Thyroid gland (tissue), 4 donors: ENCODE measurements at regions not wholly inside any gene's neighbourhood (a gene's known extent, or its start where the extent isn't known, plus 50 kb on each side); places are given as distances from the start of the nearest gene placed in this dataset.

ENCODE experiments used
- POLR2A ChIP-seq, 2 donors: fragments of 450-650 bp; IDR thresholded peaks; one replicate each; pipeline ENCODE4 v1.6.1; 2017; ENCODE audit warnings: antibody characterized with exemption in 2 of 2, mild to moderate bottlenecking in 2 of 2, moderate library complexity in 1 of 2
- TF ChIP-seq, protein P1 (sequence below), 6 experiments: fragments of 200-600 bp in 3 of 6; fragments of 450-650 bp in 3 of 6; sonication (generic) in 3 of 6; IDR thresholded peaks; one replicate each; pipeline ENCODE4 v1.5.1; 2016 to 2019; ENCODE audit warnings: antibody characterized with exemption in 6 of 6, mild to moderate bottlenecking in 2 of 6, inconsistent platforms in 1 of 6, moderate library complexity in 1 of 6

DNA sequence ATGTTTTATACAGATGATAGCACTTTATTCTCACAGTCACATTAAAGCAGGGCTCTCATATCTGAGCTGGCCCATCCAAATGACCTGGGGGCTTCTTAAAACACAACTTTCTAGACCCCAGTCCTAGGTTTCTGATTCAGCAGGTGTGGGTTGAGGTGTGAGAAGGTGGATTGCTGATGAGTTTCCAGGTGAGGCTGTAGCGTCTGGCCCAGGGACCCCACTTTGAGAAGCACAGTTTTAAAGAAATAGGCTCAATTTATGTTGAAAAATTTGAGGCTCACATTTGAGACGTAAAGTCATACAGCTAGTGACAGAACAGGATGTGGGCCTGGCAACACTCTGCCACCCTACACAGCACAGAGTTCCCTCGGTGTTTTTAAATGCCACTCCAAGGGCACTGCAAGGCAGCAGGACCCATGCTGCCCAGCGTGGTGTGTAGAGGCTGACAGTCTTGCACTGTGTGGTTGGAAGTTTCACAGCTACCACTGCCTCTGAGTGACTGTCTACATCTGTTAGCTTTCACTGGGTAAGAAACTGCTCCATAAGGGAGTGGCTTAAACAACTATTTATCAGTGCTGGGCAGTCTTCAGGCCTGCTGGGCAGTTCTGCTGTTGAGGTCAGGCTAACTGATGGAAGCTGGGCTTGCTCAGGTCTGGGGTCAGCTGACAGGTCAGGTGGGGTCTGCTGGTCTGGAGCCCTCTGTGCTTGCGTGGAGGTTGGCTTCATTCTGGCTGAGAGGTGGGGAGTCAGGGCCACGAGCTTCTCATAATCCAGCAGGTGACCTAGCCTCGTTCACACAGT is 319.7 kb downstream of the CXCL12 start:
- no peak for TF ChIP-seq POLR2A (IDR thresholded peaks at IDR 0.05)
- TF ChIP-seq, protein P1, sequence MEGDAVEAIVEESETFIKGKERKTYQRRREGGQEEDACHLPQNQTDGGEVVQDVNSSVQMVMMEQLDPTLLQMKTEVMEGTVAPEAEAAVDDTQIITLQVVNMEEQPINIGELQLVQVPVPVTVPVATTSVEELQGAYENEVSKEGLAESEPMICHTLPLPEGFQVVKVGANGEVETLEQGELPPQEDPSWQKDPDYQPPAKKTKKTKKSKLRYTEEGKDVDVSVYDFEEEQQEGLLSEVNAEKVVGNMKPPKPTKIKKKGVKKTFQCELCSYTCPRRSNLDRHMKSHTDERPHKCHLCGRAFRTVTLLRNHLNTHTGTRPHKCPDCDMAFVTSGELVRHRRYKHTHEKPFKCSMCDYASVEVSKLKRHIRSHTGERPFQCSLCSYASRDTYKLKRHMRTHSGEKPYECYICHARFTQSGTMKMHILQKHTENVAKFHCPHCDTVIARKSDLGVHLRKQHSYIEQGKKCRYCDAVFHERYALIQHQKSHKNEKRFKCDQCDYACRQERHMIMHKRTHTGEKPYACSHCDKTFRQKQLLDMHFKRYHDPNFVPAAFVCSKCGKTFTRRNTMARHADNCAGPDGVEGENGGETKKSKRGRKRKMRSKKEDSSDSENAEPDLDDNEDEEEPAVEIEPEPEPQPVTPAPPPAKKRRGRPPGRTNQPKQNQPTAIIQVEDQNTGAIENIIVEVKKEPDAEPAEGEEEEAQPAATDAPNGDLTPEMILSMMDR (IDR thresholded peaks at IDR 0.05), result no peak
